ENCODE measurements at regions not wholly inside any gene's neighbourhood (a gene's known extent, or its start where the extent isn't known, plus 50 kb on each side); places are given as distances from the start of the nearest gene placed in this dataset.

DNA sequence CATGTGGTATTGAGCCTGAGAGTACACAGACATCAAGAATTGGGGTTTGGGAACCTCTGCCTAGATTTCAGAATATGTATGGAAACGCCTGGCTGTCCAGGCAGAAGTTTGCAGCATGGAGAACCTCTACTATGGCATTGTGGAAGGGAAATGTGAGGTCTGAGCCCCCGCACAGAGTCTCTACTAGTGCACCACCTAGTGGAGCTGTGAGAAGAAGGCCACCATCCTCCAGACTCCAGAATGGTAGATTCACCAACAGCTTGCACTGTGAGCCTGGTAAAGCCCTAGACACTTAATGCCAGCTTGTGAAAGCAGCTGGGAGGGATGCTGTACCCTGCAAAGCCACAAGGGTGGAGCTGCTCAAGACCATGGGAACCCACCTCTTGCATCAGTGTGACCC is 658.2 kb downstream of the HACE1 start:
- no peaks in the 10 kb centered on the region for H3F3A ChIP-seq (ENCODE audit: low read length, unreplicated experiment)
- intact Hi-C loops (cut with micrococcal nuclease), result no loop called here
- H3K27me3 ChIP-seq (ENCODE audit: low read length), result no peaks in the 10 kb centered on the region
- no peak overlapping the region for H3K4me3 ChIP-seq (ENCODE audit: low read length)
- H3K79me2 ChIP-seq (ENCODE audit: low read length), result no peaks in the 10 kb centered on the region
- no peaks in the 10 kb centered on the region for H3K9me3 ChIP-seq (ENCODE audit: low read length)
- peak; percentile 3 for DNase-seq
- ATAC-seq, result no peak
- H4K20me1 ChIP-seq (ENCODE audit: low read length), result no peaks in the 10 kb centered on the region
- TF ChIP-seq, protein P1, sequence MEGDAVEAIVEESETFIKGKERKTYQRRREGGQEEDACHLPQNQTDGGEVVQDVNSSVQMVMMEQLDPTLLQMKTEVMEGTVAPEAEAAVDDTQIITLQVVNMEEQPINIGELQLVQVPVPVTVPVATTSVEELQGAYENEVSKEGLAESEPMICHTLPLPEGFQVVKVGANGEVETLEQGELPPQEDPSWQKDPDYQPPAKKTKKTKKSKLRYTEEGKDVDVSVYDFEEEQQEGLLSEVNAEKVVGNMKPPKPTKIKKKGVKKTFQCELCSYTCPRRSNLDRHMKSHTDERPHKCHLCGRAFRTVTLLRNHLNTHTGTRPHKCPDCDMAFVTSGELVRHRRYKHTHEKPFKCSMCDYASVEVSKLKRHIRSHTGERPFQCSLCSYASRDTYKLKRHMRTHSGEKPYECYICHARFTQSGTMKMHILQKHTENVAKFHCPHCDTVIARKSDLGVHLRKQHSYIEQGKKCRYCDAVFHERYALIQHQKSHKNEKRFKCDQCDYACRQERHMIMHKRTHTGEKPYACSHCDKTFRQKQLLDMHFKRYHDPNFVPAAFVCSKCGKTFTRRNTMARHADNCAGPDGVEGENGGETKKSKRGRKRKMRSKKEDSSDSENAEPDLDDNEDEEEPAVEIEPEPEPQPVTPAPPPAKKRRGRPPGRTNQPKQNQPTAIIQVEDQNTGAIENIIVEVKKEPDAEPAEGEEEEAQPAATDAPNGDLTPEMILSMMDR (conservative IDR thresholded peaks at IDR 0.05; ENCODE audit: low read depth, low read length), result peak; percentile 24; the same call in 1 of the 2 replicates
- no peak for TF ChIP-seq EZH2phosphoT487 (IDR thresholded peaks at IDR 0.05; ENCODE audit: borderline replicate concordance, low read length)
- H3K27ac ChIP-seq (ENCODE audit: low read length), result no peak overlapping the region
- no TSS peak for BruUV-seq (replicated peaks)
- H2AFZ ChIP-seq (ENCODE audit: low read length), result no peak overlapping the region
- ChIA-PET CTCF (interaction anchor here (0.6 kb wide), 1 partner anchor 209 kb away, joined by 6 read pairs; no protein-coding TSS in a partner anchor), POLR2A (ENCODE audit: unreplicated experiment) (no interaction called here)
- H3K4me2 ChIP-seq (ENCODE audit: low read length), result no peak overlapping the region
- no peaks in the 10 kb centered on the region for H3K4me1 ChIP-seq (ENCODE audit: insufficient read depth, low read length)
- H3K9ac ChIP-seq (ENCODE audit: low read length), result no peak overlapping the region
- no peaks in the 10 kb centered on the region for H3K36me3 ChIP-seq (ENCODE audit: low read depth, low read length)
- no peaks in the 10 kb centered on the region for H3K9me2 ChIP-seq (replicated peaks; ENCODE audit: low read length)

DNA sequence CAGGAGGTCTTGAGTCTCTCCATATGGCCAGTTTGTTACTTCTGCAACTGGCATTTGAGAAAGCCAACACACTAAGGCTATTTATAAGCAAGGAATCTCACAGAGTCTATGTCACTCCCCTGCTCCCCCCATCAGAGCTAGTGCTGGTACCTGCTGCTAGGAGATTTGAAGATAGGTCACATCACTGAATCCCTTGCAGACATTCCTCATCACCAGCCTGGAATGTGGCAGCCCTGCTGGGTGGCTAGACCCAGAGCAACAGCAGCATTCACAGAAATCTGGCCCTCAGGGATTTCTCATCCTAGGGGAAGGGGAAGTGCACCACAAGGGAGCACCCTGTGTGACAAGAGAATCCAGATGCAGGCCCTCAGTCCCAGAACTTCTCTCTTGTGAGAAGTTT is 672.1 kb downstream of the HACE1 start:
- H3K27ac ChIP-seq (ENCODE audit: low read length), result no peak overlapping the region
- no peak overlapping the region for H3K9ac ChIP-seq (ENCODE audit: low read length)
- no peaks in the 10 kb centered on the region for H3K4me1 ChIP-seq (ENCODE audit: insufficient read depth, low read length)
- no peak for ATAC-seq
- ChIA-PET CTCF (no interaction called here), POLR2A (ENCODE audit: unreplicated experiment) (interaction anchor here (0.5 kb wide), 1 partner anchor 80 kb away, joined by 5 read pairs; no protein-coding TSS in a partner anchor)
- no peaks in the 10 kb centered on the region for H3K9me3 ChIP-seq (ENCODE audit: low read length)
- no TSS peak for BruUV-seq (replicated peaks)
- no peaks in the 10 kb centered on the region for H3K9me2 ChIP-seq (replicated peaks; ENCODE audit: low read length)
- H3K79me2 ChIP-seq (ENCODE audit: low read length), result no peaks in the 10 kb centered on the region
- no peaks in the 10 kb centered on the region for H4K20me1 ChIP-seq (ENCODE audit: low read length)
- DNase-seq, result peak; percentile 1
- H3K27me3 ChIP-seq (ENCODE audit: low read length), result no peaks in the 10 kb centered on the region
- H2AFZ ChIP-seq (ENCODE audit: low read length), result no peak overlapping the region
- intact Hi-C loops (cut with micrococcal nuclease), result no loop called here
- no peaks in the 10 kb centered on the region for H3F3A ChIP-seq (ENCODE audit: low read length, unreplicated experiment)
- TF ChIP-seq EZH2phosphoT487 (IDR thresholded peaks at IDR 0.05; ENCODE audit: borderline replicate concordance, low read length), result no peak
- TF ChIP-seq, protein P1 (conservative IDR thresholded peaks at IDR 0.05; ENCODE audit: low read depth, low read length), result no peak
- TF ChIP-seq EZH2 (IDR thresholded peaks at IDR 0.05; ENCODE audit: low read length, unreplicated experiment), result no peak
- no peaks in the 10 kb centered on the region for H3K36me3 ChIP-seq (ENCODE audit: low read depth, low read length)
- H3K4me3 ChIP-seq (ENCODE audit: low read length), result no peak overlapping the region
- no peak overlapping the region for H3K4me2 ChIP-seq (ENCODE audit: low read length)

DNA sequence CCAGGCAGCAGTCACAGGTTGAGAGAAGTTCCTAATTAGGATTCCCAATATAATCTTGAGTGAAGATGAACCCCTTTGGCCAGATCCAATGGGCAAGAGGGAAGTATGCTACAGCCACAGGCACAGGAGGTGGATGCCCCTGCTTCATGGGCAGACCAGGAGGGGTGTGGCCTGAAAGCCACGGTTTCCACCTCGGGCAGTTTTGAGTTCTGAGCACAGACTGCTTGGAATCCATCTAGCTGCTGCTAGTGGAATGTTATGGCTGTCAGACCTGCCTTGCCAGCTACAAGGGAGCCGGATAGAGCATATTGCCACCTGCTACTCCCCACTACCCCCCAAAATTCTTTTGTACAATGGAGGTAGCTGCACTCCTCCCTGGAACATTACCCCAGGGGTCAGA is 672.9 kb downstream of the HACE1 start:
- peak; percentile 2 for DNase-seq

More for the DNA sequence above, 672.9 kb downstream of the HACE1 start:
- intact Hi-C loops (cut with micrococcal nuclease), result no loop called here
- H3K9ac ChIP-seq (ENCODE audit: low read length), result no peak overlapping the region
- no peaks in the 10 kb centered on the region for H3K4me1 ChIP-seq (ENCODE audit: insufficient read depth, low read length)
- no peaks in the 10 kb centered on the region for H3K9me3 ChIP-seq (ENCODE audit: low read length)
- TF ChIP-seq EZH2 (IDR thresholded peaks at IDR 0.05; ENCODE audit: low read length, unreplicated experiment), result no peak
- TF ChIP-seq, protein P1 (conservative IDR thresholded peaks at IDR 0.05; ENCODE audit: low read depth, low read length), result no peak
- no peak for TF ChIP-seq EZH2phosphoT487 (IDR thresholded peaks at IDR 0.05; ENCODE audit: borderline replicate concordance, low read length)
- H2AFZ ChIP-seq (ENCODE audit: low read length), result no peak overlapping the region
- no TSS peak for BruUV-seq (replicated peaks)
- no peaks in the 10 kb centered on the region for H3K27me3 ChIP-seq (ENCODE audit: low read length)
- no peaks in the 10 kb centered on the region for H3K9me2 ChIP-seq (replicated peaks; ENCODE audit: low read length)
- no peak overlapping the region for H3K4me3 ChIP-seq (ENCODE audit: low read length)
- no peak for ATAC-seq
- H3K36me3 ChIP-seq (ENCODE audit: low read depth, low read length), result no peaks in the 10 kb centered on the region
- CTCF ChIA-PET, result no interaction called here
- no peak overlapping the region for H3K27ac ChIP-seq (ENCODE audit: low read length)
- H3F3A ChIP-seq (ENCODE audit: low read length, unreplicated experiment), result no peaks in the 10 kb centered on the region
- H3K79me2 ChIP-seq (ENCODE audit: low read length), result no peaks in the 10 kb centered on the region
- H3K4me2 ChIP-seq (ENCODE audit: low read length), result no peak overlapping the region
- no peaks in the 10 kb centered on the region for H4K20me1 ChIP-seq (ENCODE audit: low read length)
- POLR2A ChIA-PET (ENCODE audit: unreplicated experiment), result no interaction called here

Data from PC-3 (cell line).